Fibroblast of lung (primary cell): ENCODE measurements at regions not wholly inside any gene's neighbourhood (a gene's known extent, or its start where the extent isn't known, plus 50 kb on each side); places are given as distances from the start of the nearest gene placed in this dataset.

Experiments used
- DNase-seq, 2 donors: peaks; one replicate each; pipeline versions ENCODE4 v3.0.0 to v3.0.0-alpha.2; 2010; ENCODE audit warnings: low read depth in 2 of 2
- H2AFZ ChIP-seq: 2 replicates; pipeline ENCODE4 v1.5.1; 2012; ENCODE audit warnings: low read length, control low read depth, inconsistent platforms
- H3K27ac ChIP-seq: 2 replicates; pipeline ENCODE4 v1.5.1; 2011; ENCODE audit warnings: low read length, control low read depth; ENCODE audit not compliant: insufficient read depth
- H3K27me3 ChIP-seq: 2 replicates; pipeline ENCODE4 v1.5.1; 2011; ENCODE audit warnings: mild to moderate bottlenecking, low read length; ENCODE audit not compliant: control insufficient read depth, insufficient read depth
- H3K36me3 ChIP-seq: 2 replicates; pipeline ENCODE4 v1.5.1; 2011; ENCODE audit warnings: low read length; ENCODE audit not compliant: control insufficient read depth, insufficient read depth
- H3K4me1 ChIP-seq: 2 replicates; pipeline ENCODE4 v1.5.1; 2011; ENCODE audit warnings: low read length; ENCODE audit not compliant: control insufficient read depth, insufficient read depth; ENCODE audit errors: extremely low read depth
- H3K4me2 ChIP-seq: 2 replicates; pipeline ENCODE4 v1.5.1; 2011; ENCODE audit warnings: low read length, control low read depth; ENCODE audit not compliant: insufficient read depth; ENCODE audit errors: extremely low read depth
- H3K4me3 ChIP-seq, 4 experiments: fragments of 200-600 bp in 1 of 4; sonication (generic) in 1 of 4; replicated peaks in 1 of 4; 2 replicates each; pipeline ENCODE4 v1.5.1; 2011 to 2016; ENCODE audit warnings: low read length in 4 of 4, low read depth in 3 of 4, mild to moderate bottlenecking in 3 of 4, control low read depth in 2 of 4, inconsistent platforms in 1 of 4, mixed read lengths in 1 of 4; ENCODE audit not compliant: insufficient read depth in 1 of 4; ENCODE audit errors: control extremely low read depth in 1 of 4
- H3K79me2 ChIP-seq: 2 replicates; pipeline ENCODE4 v1.5.1; 2012; ENCODE audit warnings: mild to moderate bottlenecking, low read length, inconsistent platforms; ENCODE audit not compliant: control insufficient read depth, insufficient read depth
- H3K9ac ChIP-seq: 2 replicates; pipeline ENCODE4 v1.5.1; 2011; ENCODE audit warnings: mild to moderate bottlenecking, low read length, control low read depth; ENCODE audit not compliant: insufficient read depth
- H3K9me3 ChIP-seq: 2 replicates; pipeline ENCODE4 v1.5.1; 2012; ENCODE audit warnings: low read depth, low read length; ENCODE audit not compliant: control insufficient read depth, insufficient read depth
- H4K20me1 ChIP-seq: 2 replicates; pipeline ENCODE4 v1.5.1; 2011; ENCODE audit warnings: low read length; ENCODE audit not compliant: control insufficient read depth, insufficient read depth; ENCODE audit errors: extremely low read depth
- EZH2 ChIP-seq: IDR thresholded peaks from 2 replicates; pipeline ENCODE4 v1.5.1; 2012; ENCODE audit warnings: low read length, control low read depth, mild to moderate bottlenecking; ENCODE audit errors: missing control alignments
- TF ChIP-seq, protein P1 (sequence below), 2 donors: IDR thresholded peaks in 1 of 2; conservative IDR thresholded peaks in 1 of 2; 1 replicate in 1 of 2; 2 replicates in 1 of 2; pipeline ENCODE4 v1.5.1; 2011 to 2012; ENCODE audit warnings: low read length in 2 of 2, control low read depth in 1 of 2, inconsistent platforms in 1 of 2, low read depth in 1 of 2, mild to moderate bottlenecking in 1 of 2

DNA sequence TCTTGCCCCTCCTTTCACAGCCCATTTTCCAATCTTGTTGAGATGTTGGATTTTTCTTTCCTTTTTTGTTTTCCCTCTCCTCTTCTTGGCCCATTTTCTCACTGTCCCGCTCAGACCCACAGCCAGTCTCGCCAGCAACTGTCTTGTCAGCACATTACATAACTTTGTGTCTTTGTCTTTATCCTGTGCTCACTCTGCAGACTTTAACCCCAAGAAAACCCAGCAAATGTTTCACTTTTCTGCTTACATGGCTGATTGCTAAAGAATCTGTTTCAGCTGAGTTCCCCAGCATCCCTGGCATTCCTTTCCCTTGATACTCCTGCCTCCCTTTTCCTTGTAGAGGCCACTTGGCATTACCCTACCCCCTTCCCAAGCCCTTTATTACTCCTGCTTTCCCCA, 74.6 kb downstream of the ZNF648 start:
- no peaks in the 10 kb centered on the region for H3K79me2 ChIP-seq
- H3K9ac ChIP-seq = no peak overlapping the region
- DNase-seq = no peak
- no peaks in the 10 kb centered on the region for H4K20me1 ChIP-seq
- no peak overlapping the region for H2AFZ ChIP-seq
- H3K36me3 ChIP-seq = no peaks in the 10 kb centered on the region
- no peak overlapping the region for H3K27ac ChIP-seq
- no peaks in the 10 kb centered on the region for H3K4me1 ChIP-seq
- H3K4me3 ChIP-seq = no peak overlapping the region
- no peak overlapping the region for H3K4me2 ChIP-seq
- no peaks in the 10 kb centered on the region for H3K9me3 ChIP-seq
- TF ChIP-seq, protein P1, sequence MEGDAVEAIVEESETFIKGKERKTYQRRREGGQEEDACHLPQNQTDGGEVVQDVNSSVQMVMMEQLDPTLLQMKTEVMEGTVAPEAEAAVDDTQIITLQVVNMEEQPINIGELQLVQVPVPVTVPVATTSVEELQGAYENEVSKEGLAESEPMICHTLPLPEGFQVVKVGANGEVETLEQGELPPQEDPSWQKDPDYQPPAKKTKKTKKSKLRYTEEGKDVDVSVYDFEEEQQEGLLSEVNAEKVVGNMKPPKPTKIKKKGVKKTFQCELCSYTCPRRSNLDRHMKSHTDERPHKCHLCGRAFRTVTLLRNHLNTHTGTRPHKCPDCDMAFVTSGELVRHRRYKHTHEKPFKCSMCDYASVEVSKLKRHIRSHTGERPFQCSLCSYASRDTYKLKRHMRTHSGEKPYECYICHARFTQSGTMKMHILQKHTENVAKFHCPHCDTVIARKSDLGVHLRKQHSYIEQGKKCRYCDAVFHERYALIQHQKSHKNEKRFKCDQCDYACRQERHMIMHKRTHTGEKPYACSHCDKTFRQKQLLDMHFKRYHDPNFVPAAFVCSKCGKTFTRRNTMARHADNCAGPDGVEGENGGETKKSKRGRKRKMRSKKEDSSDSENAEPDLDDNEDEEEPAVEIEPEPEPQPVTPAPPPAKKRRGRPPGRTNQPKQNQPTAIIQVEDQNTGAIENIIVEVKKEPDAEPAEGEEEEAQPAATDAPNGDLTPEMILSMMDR (conservative IDR thresholded peaks at IDR 0.05 in 1 of 2, IDR thresholded peaks at IDR 0.05 in 1 of 2; ENCODE audit: low read depth in 1 of 2, low read length in 2 of 2) = no peak
- TF ChIP-seq EZH2 = no peak
- no peaks in the 10 kb centered on the region for H3K27me3 ChIP-seq

DNA sequence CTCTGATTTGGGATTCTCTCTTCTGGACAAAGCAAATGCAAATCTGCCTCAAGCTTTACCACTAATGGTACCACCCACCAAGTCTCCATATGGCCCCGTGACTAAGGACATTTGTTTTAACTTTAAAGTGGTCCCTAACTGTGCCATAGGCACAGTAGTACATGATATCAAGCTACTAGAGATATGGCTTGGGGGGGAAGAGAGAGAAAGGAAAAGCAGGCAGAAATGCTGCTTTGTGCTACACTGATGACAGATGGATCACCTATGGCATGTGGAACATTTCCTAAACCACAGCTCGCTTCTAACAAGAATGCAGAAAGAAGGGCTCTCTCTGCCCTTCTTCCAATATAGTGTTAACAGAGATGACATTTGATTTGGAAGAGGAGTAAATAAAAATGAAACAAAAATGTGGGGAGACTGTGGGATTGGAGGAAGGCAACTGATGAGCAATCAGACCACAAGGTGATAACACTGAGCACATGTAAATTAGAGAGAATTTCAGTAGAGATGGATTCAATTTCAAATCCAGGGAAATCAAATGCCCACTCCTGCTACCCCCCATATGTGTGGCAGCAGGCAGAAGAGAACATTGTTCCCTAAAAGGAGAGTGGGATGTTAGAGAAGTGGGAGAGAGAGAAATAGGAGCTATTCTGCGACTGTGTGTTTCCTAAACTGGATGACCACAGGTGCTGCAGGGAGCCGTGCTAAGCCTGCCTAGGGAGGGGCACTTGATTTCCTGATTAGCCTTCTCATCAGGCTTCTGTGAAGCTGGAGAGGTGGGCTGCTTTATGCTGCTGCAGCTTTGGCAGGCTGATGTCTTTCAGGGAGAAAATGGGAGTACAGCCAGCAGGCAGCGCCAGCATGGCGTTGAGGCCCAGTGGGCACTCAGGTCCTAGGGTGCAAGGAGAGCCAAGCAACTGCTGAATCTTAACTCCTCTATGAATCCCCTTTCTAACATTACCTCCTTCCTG, 75.3 kb downstream of the ZNF648 start:
- DNase-seq = no peak
- Histone ChIP-seq H3K4me3 (no peak overlapping the region), H3K36me3 (no peaks in the 10 kb centered on the region), H2AFZ (no peak overlapping the region), H3K27ac (no peak overlapping the region), H4K20me1 (no peaks in the 10 kb centered on the region), H3K4me2 (no peak overlapping the region), H3K27me3 (no peaks in the 10 kb centered on the region), H3K4me1 (no peaks in the 10 kb centered on the region), H3K9me3 (no peaks in the 10 kb centered on the region), H3K9ac (no peak overlapping the region), H3K79me2 (no peaks in the 10 kb centered on the region)
- TF ChIP-seq EZH2 = no peak
- TF ChIP-seq, protein P1 (conservative IDR thresholded peaks at IDR 0.05 in 1 of 2, IDR thresholded peaks at IDR 0.05 in 1 of 2; ENCODE audit: low read depth in 1 of 2, low read length in 2 of 2) = no peak

DNA sequence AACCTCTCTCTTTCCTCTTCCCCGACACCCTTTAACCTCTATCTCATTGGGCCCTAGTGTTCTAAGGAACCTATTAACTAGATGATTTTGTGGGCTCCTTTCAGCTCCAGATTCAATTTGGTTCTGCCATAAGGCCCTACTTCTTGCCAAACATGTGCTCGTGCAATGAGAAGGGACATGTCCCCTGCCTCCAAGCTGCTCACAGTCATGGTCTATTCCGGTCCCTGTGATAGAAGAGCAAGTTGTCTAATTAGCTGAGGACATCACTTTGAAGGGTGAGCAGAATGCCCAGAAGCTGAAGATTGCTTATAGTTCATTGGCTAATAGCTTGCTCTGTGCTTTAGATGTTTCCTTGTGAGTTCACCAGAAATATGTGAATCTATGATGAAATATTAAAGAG, 76.2 kb downstream of the ZNF648 start:
- Histone ChIP-seq H3K79me2 (no peaks in the 10 kb centered on the region), H3K9me3 (no peaks in the 10 kb centered on the region), H3K4me2 (no peak overlapping the region), H3K27ac (no peak overlapping the region), H3K9ac (no peak overlapping the region), H2AFZ (no peak overlapping the region), H3K36me3 (no peaks in the 10 kb centered on the region), H3K4me3 (no peak overlapping the region), H3K4me1 (no peaks in the 10 kb centered on the region), H4K20me1 (no peaks in the 10 kb centered on the region), H3K27me3 (no peaks in the 10 kb centered on the region)
- TF ChIP-seq, protein P1 (conservative IDR thresholded peaks at IDR 0.05 in 1 of 2, IDR thresholded peaks at IDR 0.05 in 1 of 2; ENCODE audit: low read depth in 1 of 2, low read length in 2 of 2) = no peak
- TF ChIP-seq EZH2 = no peak
- no peak for DNase-seq
